A673 (cell line): ENCODE measurements at regions not wholly inside any gene's neighbourhood (a gene's known extent, or its start where the extent isn't known, plus 50 kb on each side); places are given as distances from the start of the nearest gene placed in this dataset.

Source experiments
- CTCF ChIP-seq: fragments of 300-800, 200-600 bp; sonication (generic); conservative IDR thresholded peaks from 2 replicates; pipeline ENCODE4 v1.5.1; 2017; ENCODE audit warnings: low read depth, mild to moderate bottlenecking, antibody characterized with exemption, low read length, moderate library complexity, mixed read lengths
- EZH2 ChIP-seq: fragments of 200-600 bp; sonication (generic); IDR thresholded peaks from 2 replicates; pipeline ENCODE4 v1.6.1; 2017; ENCODE audit warnings: borderline replicate concordance, low read depth, mild to moderate bottlenecking, mixed read lengths, antibody characterized with exemption, low read length; ENCODE audit not compliant: poor library complexity, severe bottlenecking

GRCh38 chr7:46948716-46949115 lies 633.2 kb downstream of the TNS3 start:
- TF ChIP-seq CTCF (no peak), EZH2 (no peak)
